ENCODE measurements at regions not wholly inside any gene's neighbourhood (a gene's known extent, or its start where the extent isn't known, plus 50 kb on each side); places are given as distances from the start of the nearest gene placed in this dataset.

DNA sequence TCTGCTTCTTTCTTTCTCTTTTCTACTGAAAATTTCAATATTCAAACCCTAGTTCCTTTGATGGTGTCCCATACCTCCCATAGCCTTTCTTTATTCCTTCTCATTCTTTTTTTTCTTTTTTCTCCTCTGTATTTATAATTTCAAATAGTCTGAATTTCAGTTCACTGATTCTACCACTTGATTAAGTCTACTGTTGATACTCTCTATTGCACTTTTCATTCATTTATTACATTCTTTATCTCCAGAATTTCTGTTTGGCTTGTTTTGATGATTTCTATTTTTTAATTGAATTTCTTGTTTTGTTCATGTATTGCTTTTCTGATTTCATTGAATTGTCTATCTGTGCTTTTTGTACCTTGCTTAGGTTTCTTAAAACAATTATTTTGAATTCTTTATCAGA, 111.9 kb upstream of the VRK2 start:
- TF ChIP-seq POLR2A (IDR thresholded peaks at IDR 0.05), result no peak
- TF ChIP-seq CTCF (IDR thresholded peaks at IDR 0.05), result no peak
- Histone ChIP-seq H3K36me3 (replicated peaks in 1 of 2) (no peaks in the 10 kb centered on the region), H3K9me3 (replicated peaks in 1 of 3) (peaks cover 0 to 17% (median 7%) of the 10 kb centered on the region in 3 donors), H3K27ac (no peak overlapping the region), H3K4me1 (replicated peaks in 1 of 2) (no peaks in the 10 kb centered on the region), H3K4me3 (no peak overlapping the region), H3K27me3 (no peaks in the 10 kb centered on the region)
- intact Hi-C loops (cut with DNase I), result no loop called here
- DNase-seq, result no peak

DNA sequence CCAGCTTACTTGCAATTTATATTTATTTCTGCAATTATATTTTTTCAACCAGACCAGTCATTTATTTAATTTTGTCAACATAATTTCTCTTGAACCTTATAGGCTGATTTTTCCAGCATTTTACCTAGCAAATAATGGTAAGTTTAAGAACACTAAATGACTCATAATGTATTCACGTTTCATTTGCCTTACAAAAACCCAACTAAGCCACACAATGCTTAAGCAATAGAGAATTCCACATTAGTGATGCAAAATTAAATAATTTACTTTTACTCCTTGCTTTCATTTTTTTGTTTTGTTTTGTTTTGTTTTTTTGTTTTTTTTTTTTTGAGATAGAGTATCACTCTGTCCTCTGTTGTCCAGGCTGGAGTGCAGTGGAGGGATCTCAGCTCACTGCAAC, 110.4 kb upstream of the VRK2 start:
- intact Hi-C loops (cut with DNase I), result no loop called here

DNA sequence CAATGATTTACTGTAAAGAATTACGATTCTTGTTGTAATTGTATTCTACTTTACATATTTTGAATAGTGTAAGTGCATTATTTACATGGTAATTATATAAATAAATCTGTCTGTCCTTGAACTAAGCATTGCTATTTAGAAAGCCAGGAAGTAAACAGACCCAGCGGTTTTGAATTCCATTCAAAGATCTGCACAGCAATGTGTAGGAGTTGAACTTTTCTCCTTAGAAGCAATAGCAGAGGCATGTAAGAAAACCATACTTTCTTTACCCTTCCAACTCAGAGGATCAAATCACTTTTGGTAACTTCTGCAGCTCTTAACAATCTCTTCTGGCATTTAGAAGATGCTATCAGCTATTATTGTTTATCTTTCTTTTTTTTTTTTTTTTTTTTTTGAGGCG, 109.2 kb upstream of the VRK2 start:
- no peak for DNase-seq
- H3K4me3 ChIP-seq, result no peak overlapping the region
- intact Hi-C loops (cut with DNase I), result no loop called here

More for the DNA sequence above, 110.4 kb upstream of the VRK2 start:
- Histone ChIP-seq H3K27ac (no peak overlapping the region), H3K4me3 (no peak overlapping the region), H3K4me1 (replicated peaks in 1 of 2) (no peaks in the 10 kb centered on the region), H3K9me3 (replicated peaks in 1 of 3) (peaks cover 0 to 17% (median 7%) of the 10 kb centered on the region in 3 donors), H3K27me3 (no peaks in the 10 kb centered on the region), H3K36me3 (replicated peaks in 1 of 2) (no peaks in the 10 kb centered on the region)
- no peak for TF ChIP-seq POLR2A (IDR thresholded peaks at IDR 0.05)
- TF ChIP-seq CTCF (IDR thresholded peaks at IDR 0.05), result no peak
- WGBS, 4 donors, result 83 to 87% (median 83%) methylated on average over 1 of the region's 1 CpG
- DNase-seq, result no peak

DNA sequence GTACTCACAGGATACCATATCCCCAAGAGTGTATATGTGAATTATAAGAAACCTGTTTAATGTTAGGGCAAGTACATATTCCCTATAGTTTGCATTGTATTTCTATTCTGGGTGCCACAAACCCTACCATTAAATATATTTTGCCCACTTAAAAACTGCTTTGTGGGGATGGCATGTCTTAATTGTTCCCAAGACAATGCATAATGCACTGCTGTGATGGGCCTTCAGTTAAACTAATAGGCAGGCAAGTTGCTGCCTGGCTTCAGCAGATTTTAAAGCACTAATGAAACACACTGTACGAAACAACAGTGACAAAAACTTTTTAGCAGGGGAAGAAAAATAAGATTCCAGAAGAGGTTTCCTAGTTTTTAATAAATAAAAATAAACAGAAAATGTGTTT, 104.8 kb upstream of the VRK2 start:
- Histone ChIP-seq H3K4me3 (no peak overlapping the region), H3K4me1 (replicated peaks in 1 of 2) (no peaks in the 10 kb centered on the region), H3K36me3 (replicated peaks in 1 of 2) (no peaks in the 10 kb centered on the region), H3K27me3 (no peaks in the 10 kb centered on the region), H3K9me3 (replicated peaks in 1 of 3) (no peaks in the 10 kb centered on the region), H3K27ac (no peak overlapping the region)
- TF ChIP-seq CTCF (IDR thresholded peaks at IDR 0.05) (no peak), POLR2A (IDR thresholded peaks at IDR 0.05) (no peak)
- intact Hi-C loops (cut with DNase I), result no loop called here
- DNase-seq, result no peak
- 90 to 97% (median 94%) methylated on average over 1 of the region's 1 CpG for WGBS, 4 donors

More for the DNA sequence above, 109.2 kb upstream of the VRK2 start:
- peaks cover 0 to 16% (median 7%) of the 10 kb centered on the region in 3 donors for H3K9me3 ChIP-seq (replicated peaks in 1 of 3)
- no peaks in the 10 kb centered on the region for H3K36me3 ChIP-seq (replicated peaks in 1 of 2)
- no peaks in the 10 kb centered on the region for H3K27me3 ChIP-seq
- TF ChIP-seq CTCF (IDR thresholded peaks at IDR 0.05) (no peak), POLR2A (IDR thresholded peaks at IDR 0.05) (no peak)
- no peaks in the 10 kb centered on the region for H3K4me1 ChIP-seq (replicated peaks in 1 of 2)
- no peak overlapping the region for H3K27ac ChIP-seq
- 56 to 86% (median 69%) methylated on average over 2 to 3 of the region's 3 CpGs for WGBS, 4 donors
